Renal pelvis (tissue), 1 donor: ENCODE measurements at regions not wholly inside any gene's neighbourhood (a gene's known extent, or its start where the extent isn't known, plus 50 kb on each side); places are given as distances from the start of the nearest gene placed in this dataset.
"Not testable (repeated sequence)": the region's sequence is repeated elsewhere in the genome, so short reads cannot be mapped to it uniquely, and the experiment has no call there.

Experiments
- DNase-seq: peaks from one replicate; pipeline ENCODE4 v3.0.0-alpha.2; 2013

DNA sequence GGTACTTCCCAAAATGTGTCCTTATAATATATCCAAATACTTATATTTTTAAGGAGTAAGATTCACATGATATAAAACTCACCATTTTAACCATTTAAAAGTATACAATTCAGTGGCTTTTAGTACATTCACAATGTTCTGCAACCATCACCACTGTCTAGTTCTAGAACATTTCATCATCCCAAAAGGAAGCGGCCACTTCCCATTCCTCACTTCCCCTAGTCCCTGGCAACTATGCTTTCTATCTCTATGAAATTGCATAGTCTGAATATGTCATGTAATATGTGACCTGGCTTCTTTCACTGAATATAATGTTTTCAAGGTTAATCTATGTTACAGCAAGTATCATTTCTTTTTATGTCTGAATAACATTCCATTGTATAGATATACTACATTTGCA is 615.1 kb upstream of the SGCD start:
- DNase-seq = no peak

DNA sequence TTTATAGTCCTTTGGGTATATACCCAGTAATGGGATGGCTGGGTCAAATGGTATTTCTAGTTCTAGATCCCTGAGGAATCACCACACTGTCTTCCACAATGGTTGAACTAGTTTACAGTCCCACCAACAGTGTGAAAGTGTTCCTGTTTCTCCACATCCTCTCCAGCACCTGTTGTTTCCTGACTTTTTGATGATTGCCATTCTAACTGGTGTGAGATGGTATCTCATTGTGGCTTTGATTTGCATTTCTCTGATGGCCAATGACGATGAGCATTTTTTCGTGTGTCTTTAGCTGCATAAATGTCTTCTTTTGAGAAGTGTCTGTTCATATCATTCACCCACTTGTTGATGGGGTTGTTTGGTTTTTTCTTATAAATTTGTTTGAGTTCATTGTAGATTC is 612.5 kb upstream of the SGCD start:
- not testable (repeated sequence) for DNase-seq

DNA sequence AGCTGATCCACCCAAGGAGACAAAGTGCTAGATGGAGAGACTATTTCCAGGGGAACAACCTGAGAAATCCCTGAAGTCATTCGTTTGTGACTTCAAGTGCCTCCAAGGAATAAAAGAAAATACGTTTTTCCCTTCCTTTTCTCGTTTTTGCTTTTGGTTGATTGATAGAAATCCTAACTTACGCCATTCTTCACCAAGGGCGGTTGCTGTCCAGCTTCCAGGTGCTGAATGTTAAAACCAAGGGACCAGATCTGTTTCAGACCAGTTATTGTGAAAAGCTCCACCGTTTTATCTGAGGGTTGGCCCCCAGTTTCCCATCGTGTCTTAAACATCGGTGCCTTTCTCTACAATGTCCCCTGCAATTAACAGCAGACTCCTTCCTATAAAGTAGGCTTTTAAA is 600.7 kb upstream of the SGCD start:
- peak; percentile 72 for DNase-seq

DNA sequence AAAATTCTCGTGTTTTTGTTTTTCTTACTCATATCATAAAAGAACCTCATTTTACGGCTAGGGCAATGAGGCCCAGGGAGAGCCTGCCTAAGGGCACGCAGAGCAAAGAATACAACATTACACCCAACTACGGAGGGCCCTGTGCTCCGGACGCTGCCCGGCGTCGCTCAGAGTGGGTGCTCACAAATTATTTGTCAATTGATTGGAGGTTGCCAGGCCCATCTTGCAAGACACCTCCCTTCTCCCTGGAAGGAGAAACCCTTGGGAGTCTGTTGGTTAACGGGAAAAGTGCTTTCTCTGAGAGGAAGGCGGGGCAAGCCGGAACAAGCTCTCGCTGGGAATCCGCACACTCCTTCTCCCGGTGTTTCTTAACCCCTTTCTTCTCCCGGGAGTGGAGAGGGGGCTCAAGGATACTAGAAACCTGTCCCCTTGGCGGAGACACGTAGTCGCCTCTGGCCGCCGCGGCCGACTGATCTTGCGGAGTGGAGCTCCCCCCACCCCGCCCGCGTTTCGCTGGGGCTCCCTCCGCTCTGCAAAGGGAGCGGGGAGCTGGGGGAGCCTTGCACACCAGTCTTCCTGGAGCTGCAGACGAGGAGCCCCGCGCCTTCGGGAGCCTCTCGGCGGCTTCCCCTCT is 599.3 kb upstream of the SGCD start:
- no peak for DNase-seq

DNA sequence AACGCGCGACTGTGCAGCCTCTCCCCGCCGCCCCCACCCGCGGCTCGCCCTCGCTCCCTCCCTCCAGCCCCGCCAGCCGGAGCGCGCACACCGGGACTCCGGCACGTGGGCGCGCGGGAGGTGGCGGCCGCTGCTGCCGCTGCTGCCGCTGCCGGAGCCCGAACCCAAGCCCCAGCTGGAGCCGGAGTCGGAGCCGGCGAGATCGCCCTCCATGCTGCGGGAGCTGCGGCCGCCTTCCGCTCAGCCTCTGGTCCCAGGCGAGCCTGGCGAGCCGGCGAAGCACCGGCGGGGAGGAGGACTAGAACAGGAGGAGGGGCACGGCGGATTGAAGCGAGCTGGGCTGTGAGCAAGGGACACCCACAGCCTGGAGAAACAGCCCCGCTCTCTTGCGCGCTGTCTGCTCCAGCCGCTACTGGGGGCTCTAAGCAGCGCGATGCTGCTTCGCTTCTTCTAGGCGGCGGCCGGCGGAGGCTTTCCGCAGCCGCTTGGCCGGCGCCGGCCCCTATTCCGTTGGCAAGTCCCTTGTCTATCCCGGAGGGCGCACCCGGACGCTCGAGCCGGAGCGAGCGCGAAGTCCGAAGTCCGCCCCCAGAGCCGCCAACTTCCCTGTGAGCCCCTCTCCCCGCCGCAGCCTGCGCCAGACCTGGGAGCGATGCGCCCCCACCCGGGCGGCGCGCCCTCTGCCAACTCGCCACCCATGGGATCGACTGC is 598.7 kb upstream of the SGCD start:
- peak; percentile 64 for DNase-seq

DNA sequence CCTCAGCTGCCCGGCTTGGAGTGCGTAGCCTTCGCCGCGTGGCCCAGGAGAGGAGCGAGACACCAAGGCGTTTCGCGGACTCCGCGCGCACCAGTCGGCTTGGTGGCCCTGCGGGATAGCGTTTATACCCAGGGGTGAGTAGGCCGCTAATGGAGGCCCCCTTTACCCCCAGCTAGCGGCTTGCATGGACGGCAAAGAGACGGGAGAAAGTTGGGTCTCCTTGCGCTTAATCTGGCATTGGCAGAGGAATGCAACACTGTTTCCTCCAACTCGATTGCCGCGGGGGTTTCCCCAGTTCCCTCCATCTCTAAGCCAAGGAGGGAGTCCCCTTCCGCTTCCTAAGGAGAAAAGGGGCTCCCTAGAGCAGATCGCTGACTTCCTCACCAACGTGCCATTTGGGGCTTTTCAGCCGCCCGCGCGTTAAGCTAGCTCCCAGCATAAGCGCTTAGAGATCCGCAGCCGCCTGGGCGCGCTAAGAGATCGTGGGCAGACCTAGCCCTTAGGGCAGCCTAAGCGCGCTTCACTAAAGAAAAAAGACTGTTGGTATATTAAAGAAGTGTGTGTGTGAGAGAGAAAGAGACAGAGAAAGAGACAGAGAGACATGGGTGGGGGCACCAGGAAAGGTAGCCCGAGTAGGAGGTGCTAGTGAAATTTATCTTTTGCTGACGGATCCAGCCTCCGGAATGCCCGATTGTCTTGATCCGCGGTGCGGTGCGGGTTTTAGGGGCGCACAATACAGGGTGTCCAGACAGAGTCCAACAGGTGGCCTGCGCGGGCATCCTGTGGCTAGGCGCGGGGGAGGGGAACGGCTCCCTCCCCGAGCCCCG is 597.9 kb upstream of the SGCD start:
- no peak for DNase-seq

DNA sequence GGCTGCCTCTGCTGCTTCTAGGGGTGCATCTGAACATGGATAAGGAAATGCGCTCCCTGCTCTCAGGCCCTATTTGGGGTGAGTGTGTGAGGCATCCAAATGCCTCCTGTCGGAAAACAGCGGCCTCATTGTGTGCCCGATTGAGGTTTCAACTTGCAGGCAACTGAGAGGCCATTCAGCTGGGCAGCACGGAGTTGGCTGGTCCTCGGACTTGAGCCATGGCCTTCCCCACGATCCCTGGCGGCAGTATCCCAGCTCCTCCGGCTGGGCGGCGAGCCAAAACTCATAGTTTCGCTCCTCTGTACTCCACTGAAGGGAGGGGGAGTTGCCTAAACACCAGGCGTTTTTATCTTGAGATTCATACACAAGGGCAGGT is 597.3 kb upstream of the SGCD start:
- no peak for DNase-seq

DNA sequence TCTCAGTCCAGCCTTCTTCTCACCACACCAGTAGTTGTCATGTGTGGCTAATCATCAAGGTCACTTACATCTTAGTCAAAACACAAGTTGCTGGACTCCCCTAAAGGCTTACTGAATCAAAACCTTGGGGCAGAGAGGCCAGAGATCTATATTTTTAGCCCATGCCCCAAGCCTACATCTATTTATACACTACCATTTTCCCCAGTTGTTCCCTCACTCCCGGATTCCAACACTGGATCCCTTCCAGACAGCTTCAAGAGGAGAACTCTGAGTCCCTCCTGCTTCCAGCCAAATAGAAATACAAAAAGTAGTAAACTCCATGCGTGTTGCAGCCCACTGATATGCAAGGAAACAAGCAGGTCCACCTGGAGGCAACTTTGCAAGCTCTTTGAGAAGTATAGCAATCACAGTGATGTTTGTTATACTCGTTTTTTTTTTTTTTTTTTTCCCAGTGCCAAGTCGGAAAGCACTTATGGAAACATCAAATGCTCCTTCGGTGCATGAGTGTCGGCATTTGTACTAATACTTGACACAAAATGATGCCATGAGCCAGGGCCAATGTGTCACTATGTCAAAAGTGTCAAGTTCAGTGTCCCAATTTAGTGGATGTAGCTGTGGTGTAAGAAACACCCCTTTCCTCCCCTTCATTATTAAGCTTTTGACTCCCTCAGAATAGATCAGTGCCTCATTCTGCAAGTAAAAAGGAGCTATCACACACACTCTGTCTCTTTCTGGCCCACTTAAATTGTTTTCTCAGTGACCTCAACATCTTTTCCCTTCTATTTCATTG is 594.2 kb upstream of the SGCD start:
- no peak for DNase-seq

DNA sequence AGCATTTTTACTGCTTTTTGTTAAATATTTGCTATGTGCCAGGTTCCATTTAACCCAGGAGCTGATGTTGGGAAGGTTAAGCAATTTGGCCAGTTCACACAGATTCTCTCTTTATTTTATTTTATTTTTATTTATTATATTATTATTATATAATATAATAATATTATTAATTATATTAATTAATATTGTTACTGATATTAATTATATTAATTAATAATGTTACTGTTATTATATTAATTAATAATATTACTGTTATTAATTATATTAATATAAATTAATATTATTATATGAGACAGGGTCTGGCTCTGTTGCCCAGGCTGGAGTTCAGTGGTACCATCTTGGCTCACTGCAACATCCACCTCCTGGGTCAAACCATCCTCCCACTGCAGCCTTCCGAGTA is 593.0 kb upstream of the SGCD start:
- no peak for DNase-seq

DNA sequence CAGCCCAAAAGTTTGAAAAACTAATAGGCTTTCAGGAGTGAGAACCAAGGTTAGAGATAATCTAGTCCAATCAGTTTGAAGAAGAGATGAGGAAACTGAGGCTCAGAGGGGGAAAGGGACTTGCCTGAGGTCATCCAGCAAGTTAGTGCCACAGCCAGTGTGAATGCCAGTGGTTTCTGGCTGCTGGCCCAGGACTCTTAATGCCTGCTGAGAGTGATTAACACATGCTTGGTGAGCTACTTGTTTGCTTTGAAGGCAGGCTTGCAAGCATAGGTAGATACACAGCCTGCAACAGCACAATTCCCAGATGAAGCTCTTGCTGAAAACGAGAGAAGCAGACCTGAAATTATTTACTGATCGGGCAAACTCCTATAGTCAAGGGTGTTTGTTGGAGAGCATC is 591.6 kb upstream of the SGCD start:
- no peak for DNase-seq

DNA sequence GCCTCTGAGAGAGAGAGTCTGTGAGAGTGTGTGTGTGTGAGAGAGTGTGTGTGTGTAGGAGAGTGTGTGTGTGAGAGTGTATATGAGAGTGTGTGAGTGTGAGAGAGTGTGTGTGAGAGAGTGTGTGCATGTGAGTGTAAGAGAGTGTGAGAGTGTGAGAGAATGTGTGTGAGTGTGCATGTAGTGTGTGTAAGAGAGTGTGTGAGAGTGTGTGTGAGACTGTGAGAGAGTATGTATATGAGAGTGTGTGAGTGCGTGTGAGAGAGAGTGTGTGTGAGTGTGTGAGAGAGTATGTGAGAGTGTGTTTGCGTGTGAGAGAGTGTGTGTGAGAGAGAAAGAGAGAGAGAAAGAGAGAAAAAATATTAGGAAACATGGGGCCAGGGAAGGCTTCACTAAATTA is 588.3 kb upstream of the SGCD start:
- no peak for DNase-seq

DNA sequence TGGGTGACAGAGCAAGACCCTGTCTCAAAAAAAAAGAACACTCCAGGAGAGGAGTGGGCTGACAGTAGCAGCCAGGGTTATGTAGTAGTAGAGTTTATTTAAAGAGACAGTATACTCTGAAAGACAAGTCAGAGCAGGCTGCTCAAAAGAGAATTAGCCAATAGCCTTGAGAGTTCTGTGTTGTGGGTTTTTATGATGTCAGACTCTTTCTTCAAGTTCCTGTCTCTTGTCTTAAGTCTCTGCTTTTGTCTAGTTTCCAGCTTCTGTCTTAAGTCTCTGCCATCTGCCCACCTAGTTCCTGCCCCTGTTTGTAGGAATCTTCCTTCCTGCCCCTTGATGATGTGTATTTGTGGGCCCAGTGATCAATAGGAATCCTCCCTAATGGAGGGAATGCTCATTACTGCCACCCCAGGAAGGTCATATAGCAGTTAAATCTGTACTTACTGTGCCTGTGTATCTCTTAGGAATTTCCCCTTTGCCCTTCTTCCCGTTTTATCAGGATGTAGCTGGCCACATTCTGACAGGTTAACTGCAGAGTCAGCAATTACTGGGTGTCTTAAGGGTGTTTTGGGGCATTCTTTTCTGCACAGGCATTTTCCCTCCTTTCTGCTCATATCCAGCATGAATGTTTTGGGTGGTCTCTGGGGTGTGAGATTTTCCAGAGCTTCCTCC is 580.5 kb upstream of the SGCD start:
- no peak for DNase-seq

DNA sequence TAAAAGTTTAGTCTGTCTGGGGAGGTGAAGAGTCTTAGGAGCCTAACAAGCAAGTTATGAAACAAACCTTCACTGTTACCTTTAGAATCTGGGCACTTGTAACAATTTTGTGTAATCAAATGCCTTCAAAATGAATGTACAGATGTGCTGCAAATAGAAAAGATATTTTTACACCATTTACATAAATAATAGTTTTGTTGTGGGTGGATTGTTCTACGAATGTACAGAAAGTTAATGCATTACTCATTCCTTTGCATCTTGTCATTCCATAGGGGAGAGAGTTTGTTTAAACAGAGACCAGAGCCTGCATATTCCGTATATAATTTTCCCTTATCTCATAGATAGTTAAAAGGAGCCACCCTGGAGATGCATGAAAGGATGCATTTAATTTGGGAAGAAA is 576.9 kb upstream of the SGCD start:
- DNase-seq = no peak

DNA sequence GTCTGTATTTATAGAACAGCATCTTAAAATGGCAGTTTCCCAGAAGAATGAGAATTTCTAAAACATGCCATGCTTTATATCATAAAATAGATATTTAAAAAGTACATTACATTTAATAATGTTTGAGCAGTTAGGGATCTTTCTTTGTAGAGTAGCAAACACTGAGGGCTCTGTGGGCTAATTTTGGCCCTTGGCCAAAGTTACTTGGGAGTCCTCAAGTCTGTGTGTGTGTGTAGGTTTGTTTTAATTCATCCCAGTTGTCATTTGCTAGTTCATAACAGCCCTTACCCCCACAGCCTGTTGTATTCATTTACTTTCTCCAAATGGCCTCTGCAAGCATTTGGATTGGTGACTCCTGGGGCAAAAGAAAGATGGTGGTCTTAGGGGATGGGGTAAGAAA is 576.4 kb upstream of the SGCD start:
- no peak for DNase-seq

DNA sequence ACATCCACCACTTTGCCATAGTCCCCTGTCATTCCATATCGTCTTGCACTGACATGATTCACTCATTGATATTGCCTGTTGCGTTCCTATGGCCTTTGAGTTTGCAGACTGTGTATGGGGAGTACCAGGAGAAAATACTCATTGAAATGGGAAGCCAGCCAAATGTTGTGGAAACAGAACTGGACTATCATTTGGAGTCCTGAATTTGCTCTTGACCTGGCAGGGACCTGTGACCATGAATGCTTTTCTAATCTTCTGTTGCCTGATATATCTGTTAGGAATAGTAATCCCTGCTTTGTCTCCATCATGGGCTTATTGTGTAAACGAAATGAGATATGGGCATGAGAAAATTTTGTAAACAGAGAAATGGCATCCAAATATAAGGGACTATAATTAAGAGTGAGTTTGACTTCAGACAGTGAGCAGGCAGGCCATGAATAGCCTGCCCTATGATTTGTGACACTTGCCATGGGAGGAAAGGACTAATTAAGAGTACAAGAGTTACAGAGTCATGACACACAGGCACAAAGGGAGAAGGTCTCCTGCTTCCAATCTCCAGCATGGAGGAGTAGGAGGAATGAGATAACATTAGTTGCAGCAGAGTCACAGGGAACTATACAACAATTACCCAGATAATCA is 572.9 kb upstream of the SGCD start:
- peak; percentile 20 for DNase-seq

DNA sequence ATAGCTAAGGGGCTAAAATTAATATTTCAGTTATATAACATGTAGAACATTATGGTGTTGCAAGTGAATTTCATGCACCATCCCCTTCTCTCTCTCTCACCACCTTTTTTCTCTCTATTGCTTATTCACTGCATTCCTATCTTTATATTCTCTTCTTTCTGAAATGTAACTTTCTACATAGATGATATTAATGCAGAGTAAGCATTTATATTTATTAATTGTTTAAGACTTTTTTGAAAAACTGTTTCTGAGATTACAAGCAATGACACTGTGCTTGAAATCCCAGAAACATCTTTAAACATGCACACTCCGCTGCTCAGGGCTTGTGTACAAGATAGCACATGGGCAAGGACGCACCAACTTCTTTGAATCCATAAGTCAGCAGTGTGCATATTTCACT is 567.7 kb upstream of the SGCD start:
- DNase-seq = no peak

DNA sequence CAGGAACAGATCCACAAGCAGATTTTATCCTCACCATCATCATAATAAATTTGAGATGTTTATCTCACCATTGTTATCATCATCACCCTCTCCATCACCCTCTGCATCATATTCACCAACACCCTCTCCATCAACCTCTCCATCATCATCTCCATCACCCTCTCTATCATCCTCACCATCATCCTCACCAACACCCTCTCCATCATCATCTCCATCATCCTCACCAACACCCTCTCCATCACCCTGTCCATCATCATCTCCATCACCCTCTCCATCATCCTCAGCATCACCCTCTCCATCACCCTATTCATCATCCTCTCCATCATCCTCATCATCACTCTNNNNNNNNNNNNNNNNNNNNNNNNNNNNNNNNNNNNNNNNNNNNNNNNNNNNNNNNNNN is 567.0 kb upstream of the SGCD start:
- no peak for DNase-seq

DNA sequence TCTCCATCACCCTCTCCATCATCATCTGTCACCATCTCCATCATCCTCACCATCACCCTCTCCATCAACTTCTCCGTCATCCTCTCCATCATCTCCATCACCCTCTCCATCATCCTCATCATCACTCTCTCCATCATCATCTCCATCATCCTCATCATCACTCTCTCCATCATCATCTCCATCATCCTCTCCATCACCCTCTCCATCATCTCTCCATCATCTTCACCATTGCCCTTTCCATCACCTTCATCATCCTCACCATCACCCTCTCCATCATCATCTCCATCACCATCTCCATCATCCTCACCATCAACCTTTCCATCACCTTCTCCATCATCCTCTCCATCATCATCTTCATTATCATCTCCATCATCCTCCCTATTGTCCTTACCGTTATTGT is 565.5 kb upstream of the SGCD start:
- DNase-seq = no peak

DNA sequence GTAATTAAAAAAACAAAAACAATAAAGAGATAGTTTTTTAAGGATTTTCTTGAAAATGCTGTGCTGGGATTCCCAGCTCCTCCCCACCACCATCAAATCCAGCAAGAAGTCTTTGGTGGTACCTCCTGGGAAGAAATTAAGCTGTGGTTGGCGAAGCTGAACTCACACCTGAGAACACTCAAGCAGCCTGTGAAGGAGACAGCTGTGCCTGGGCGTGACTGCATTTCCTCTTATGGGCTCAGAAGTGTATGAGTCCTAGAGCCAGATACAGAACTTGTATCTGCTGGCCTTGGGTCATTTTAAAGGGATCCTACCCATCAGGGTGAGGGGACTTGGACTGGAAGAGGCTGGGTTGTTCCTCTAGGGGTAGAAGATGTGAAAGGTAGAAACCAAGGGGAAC is 561.2 kb upstream of the SGCD start:
- DNase-seq = no peak

DNA sequence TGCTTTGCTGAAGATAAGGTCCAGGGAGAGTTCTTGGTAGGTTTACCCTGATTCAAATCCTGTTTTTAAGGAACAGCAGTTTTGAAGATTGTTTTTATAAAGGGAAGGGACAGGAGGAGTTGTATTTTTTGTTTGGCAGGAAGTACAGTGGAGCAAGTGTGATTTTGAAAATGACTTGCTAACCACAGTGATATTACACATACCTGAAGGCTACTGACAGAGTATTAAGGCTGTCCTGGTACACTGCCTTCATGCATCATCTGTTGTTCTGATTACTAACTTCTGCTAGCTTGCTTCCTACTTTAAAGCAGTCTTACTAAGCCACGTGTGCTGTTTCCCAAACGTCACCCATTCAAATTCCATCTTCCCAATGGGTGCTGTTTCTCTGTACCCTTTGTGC is 559.5 kb upstream of the SGCD start:
- DNase-seq = no peak

DNA sequence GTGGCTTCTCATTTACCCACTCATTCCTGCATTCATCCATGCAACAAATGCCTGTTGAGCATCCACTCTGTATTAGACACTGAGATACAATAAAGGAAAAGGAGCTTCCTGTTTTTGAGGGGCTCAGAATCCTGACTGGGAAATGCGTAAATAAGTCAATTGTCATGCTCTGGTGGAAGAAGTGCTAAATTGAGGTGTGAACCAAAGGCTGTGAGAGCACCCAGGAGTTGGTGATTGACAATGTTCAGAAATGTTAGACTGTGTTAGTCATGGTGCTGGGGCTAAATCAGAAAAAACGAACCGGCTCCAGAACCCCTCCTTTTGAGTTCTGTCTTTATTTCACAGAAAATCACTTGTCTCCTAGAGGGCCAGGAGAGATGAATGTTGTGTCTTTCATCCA is 558.6 kb upstream of the SGCD start:
- no peak for DNase-seq
